Stimulated activated CD4-positive, alpha-beta T cell treated with anti-CD3 and anti-CD28 coated beads, TNF-alpha, amount 100 ng/mL, for 24 hours (primary cell): ENCODE measurements at regions not wholly inside any gene's neighbourhood (a gene's known extent, or its start where the extent isn't known, plus 50 kb on each side); places are given as distances from the start of the nearest gene placed in this dataset.

ENCODE experiments used
- DNase-seq, 3 experiments: peaks; one replicate each; pipeline ENCODE4 v3.0.0-alpha.2; 2020; ENCODE audit warnings: low read depth in 3 of 3

GRCh38 chr10:130230036-130230435 lies 93.8 kb downstream of the GLRX3 start:
- no peak for DNase-seq

- DNase-seq, result no peak
These were observed 94.4 kb downstream of the GLRX3 start for GRCh38 chr10:130230611-130231010.

GRCh38 chr10:130231251-130231741 lies 95.1 kb downstream of the GLRX3 start:
- no peak for DNase-seq

GRCh38 chr10:130232166-130233034 lies 96.2 kb downstream of the GLRX3 start:
- no peak for DNase-seq

- DNase-seq, result no peak
These were observed 96.8 kb downstream of the GLRX3 start for GRCh38 chr10:130233035-130233360.

- DNase-seq, result no peak
These were observed 97.2 kb downstream of the GLRX3 start for GRCh38 chr10:130233426-130233825.

- no peak for DNase-seq
These were observed 98.2 kb downstream of the GLRX3 start for GRCh38 chr10:130234171-130234965.

GRCh38 chr10:130236711-130237110 lies 100.5 kb downstream of the GLRX3 start:
- no peak for DNase-seq

- no peak for DNase-seq
These were observed 104.2 kb downstream of the GLRX3 start for GRCh38 chr10:130240409-130240808.

GRCh38 chr10:130242513-130242912 lies 106.3 kb downstream of the GLRX3 start:
- DNase-seq, result no peak

GRCh38 chr10:130243015-130243414 lies 106.8 kb downstream of the GLRX3 start:
- no peak for DNase-seq

- no peak for DNase-seq
These were observed 108.1 kb downstream of the GLRX3 start for GRCh38 chr10:130244031-130244927.

- DNase-seq, result no peak
These were observed 108.8 kb downstream of the GLRX3 start for GRCh38 chr10:130244928-130245495.

- no peak for DNase-seq
These were observed 109.9 kb downstream of the GLRX3 start for GRCh38 chr10:130246113-130246512.

- no peak for DNase-seq
These were observed 113.9 kb downstream of the GLRX3 start for GRCh38 chr10:130250127-130250526.

GRCh38 chr10:130251766-130252165 lies 115.6 kb downstream of the GLRX3 start:
- no peak for DNase-seq

- DNase-seq, result no peak
These were observed 118.1 kb downstream of the GLRX3 start for GRCh38 chr10:130254243-130254642.

- DNase-seq, result no peak
These were observed 118.5 kb downstream of the GLRX3 start for GRCh38 chr10:130254662-130255061.

GRCh38 chr10:130255777-130256176 lies 119.6 kb downstream of the GLRX3 start:
- no peak for DNase-seq

- no peak for DNase-seq
These were observed 121.7 kb downstream of the GLRX3 start for GRCh38 chr10:130257897-130258296.

GRCh38 chr10:130259380-130259779 lies 123.2 kb downstream of the GLRX3 start:
- DNase-seq, result no peak
